ENCODE measurements at regions not wholly inside any gene's neighbourhood (a gene's known extent, or its start where the extent isn't known, plus 50 kb on each side); places are given as distances from the start of the nearest gene placed in this dataset.

DNA sequence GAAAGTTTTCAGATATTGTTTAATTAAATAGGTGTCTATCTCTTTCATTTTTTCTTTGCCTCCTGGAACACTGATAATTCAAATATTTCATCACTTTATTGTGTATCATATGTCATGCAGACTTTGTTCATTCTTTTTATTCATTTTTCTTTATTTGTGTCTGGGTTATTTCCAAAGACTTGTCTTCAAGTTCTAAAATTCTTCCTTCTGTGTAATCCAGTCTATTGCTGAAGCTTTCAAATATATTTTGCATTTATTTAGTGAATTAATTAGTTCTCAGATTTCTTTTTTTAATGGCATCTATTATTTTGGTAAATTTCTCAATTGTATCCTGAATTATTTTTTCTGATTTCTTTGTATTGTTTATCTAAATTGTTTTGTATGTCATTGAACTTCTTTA lies 70.1 kb downstream of the ZNF330 start:
- Histone ChIP-seq H3K36me3 (no peaks in the 10 kb centered on the region), H3K4me1 (no peaks in the 10 kb centered on the region), H3K27ac (no peak overlapping the region), H3K4me3 (no peak overlapping the region), H3K9me3 (peaks cover 0 to 12% (median 2%) of the 10 kb centered on the region in 4 donors), H3K27me3 (no peaks in the 10 kb centered on the region)
- no peak for DNase-seq (ENCODE audit: low spot score in 2 of 2)
- TF ChIP-seq POLR2A (IDR thresholded peaks at IDR 0.05): no peak
- TF ChIP-seq, protein P1, sequence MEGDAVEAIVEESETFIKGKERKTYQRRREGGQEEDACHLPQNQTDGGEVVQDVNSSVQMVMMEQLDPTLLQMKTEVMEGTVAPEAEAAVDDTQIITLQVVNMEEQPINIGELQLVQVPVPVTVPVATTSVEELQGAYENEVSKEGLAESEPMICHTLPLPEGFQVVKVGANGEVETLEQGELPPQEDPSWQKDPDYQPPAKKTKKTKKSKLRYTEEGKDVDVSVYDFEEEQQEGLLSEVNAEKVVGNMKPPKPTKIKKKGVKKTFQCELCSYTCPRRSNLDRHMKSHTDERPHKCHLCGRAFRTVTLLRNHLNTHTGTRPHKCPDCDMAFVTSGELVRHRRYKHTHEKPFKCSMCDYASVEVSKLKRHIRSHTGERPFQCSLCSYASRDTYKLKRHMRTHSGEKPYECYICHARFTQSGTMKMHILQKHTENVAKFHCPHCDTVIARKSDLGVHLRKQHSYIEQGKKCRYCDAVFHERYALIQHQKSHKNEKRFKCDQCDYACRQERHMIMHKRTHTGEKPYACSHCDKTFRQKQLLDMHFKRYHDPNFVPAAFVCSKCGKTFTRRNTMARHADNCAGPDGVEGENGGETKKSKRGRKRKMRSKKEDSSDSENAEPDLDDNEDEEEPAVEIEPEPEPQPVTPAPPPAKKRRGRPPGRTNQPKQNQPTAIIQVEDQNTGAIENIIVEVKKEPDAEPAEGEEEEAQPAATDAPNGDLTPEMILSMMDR (IDR thresholded peaks at IDR 0.05): no peak
- no peak for TF ChIP-seq EP300 (IDR thresholded peaks at IDR 0.05)

DNA sequence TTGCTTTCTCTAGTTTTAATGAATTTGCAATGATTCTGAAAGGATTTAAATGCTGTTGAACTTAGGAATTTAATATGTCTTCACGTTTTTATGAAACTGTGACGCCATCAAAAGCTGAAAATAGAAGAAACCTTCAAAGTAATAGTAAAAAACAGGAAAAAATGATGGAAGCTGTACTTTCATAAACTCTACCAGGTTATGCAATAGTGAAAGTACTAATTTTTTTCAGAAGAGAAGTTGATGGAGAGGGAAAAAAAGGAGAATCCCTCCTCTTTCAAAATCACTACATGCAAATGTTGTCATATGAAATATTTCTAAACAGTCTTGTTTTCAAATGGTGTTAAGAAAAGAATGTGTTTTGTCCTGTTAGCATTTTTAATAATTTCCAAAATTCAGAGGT lies 73.6 kb downstream of the ZNF330 start:
- Histone ChIP-seq H3K36me3 (no peaks in the 10 kb centered on the region), H3K4me1 (no peaks in the 10 kb centered on the region), H3K27ac (no peak overlapping the region), H3K27me3 (no peaks in the 10 kb centered on the region), H3K9me3 (peaks cover 0 to 12% (median 2%) of the 10 kb centered on the region in 4 donors), H3K4me3 (no peak overlapping the region)
- 77 to 88% methylated on average over 2 of the region's 2 CpGs for WGBS, 2 donors
- DNase-seq (ENCODE audit: low spot score in 2 of 2): no peak
- TF ChIP-seq EP300 (IDR thresholded peaks at IDR 0.05) (peak in 1 of 2 donors; percentile 13), POLR2A (IDR thresholded peaks at IDR 0.05) (no peak)
- TF ChIP-seq, protein P1 (IDR thresholded peaks at IDR 0.05): no peak

DNA sequence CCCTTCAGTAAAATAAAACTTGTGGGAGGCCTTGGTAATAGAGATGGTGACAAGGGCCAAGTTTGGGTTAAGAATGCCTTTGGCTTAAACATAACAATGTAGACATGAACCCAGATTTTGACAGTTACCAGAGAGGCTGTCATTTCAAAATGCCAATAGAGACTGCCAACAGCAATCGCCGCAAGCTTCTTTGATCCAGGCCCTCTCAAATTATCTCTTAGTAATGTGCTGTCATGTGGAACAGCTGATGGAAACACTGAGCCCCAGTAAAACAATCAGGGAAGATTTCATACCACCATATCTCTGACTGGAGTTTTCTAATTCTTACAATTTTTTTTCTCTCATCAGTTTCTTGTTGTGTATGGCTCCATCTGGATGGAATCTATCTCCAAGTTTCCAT lies 80.5 kb downstream of the ZNF330 start:
- H3K36me3 ChIP-seq: no peaks in the 10 kb centered on the region
- 78 to 93% methylated on average over 2 of the region's 2 CpGs for WGBS, 2 donors
- no peaks in the 10 kb centered on the region for H3K27me3 ChIP-seq
- H3K27ac ChIP-seq: no peak overlapping the region
- H3K4me1 ChIP-seq: no peaks in the 10 kb centered on the region
- no peaks in the 10 kb centered on the region for H3K9me3 ChIP-seq
- H3K4me3 ChIP-seq: no peak overlapping the region
- no peak for DNase-seq (ENCODE audit: low spot score in 2 of 2)
- TF ChIP-seq POLR2A (IDR thresholded peaks at IDR 0.05): no peak
- no peak for TF ChIP-seq EP300 (IDR thresholded peaks at IDR 0.05)

DNA sequence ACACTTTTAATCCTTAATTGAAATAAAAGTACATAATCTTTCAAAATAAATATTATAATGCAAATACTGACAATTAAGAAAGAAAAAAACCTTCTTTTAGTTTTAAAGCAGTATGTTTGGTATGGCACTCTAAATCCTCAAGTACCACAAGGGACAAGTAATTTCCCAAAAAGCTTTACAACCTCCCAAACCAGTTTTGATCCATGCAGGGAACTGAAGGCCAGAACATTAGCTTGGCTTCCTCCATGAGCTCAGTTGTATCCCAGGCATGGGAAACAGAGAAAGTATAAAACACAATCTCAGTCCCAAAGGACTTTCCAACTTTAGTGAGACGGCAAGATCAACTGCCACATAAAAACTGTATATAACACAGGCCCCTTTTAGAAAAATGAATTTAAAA lies 82.2 kb downstream of the ZNF330 start:
- H3K4me3 ChIP-seq: no peak overlapping the region
- DNase-seq (ENCODE audit: low spot score in 2 of 2): no peak
- no peaks in the 10 kb centered on the region for H3K9me3 ChIP-seq
- no peaks in the 10 kb centered on the region for H3K27me3 ChIP-seq
- WGBS, 2 donors: 52 to 61% methylated on average over 1 of the region's 1 CpG
- TF ChIP-seq, protein P1 (IDR thresholded peaks at IDR 0.05): no peak
- TF ChIP-seq EP300 (IDR thresholded peaks at IDR 0.05) (no peak), POLR2A (IDR thresholded peaks at IDR 0.05) (no peak)
- no peaks in the 10 kb centered on the region for H3K36me3 ChIP-seq
- H3K27ac ChIP-seq: no peak overlapping the region
- no peaks in the 10 kb centered on the region for H3K4me1 ChIP-seq

DNA sequence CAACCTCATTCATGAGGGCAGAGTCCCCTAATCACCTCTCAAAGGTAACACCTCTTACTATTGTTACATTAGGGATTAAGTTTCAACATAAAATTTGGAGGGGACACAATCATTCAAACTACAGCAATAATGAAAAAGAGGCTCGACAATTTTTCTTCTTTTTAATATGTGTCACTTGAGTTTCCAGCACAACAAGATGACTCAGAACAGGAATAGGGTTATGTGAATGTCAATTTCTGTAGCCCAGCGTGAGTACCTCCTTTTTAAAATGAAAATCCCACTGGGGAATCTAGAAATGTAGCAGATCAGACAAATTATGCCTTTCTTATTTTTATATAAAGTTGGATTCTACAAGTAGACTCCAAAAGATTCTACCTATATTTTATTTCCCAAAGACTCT lies 83.7 kb downstream of the ZNF330 start:
- 48 to 90% methylated on average over 2 of the region's 2 CpGs for WGBS, 2 donors
- DNase-seq (ENCODE audit: low spot score in 2 of 2): no peak
- Histone ChIP-seq H3K4me3 (no peak overlapping the region), H3K4me1 (no peaks in the 10 kb centered on the region), H3K36me3 (no peaks in the 10 kb centered on the region), H3K27me3 (no peaks in the 10 kb centered on the region), H3K27ac (no peak overlapping the region), H3K9me3 (no peaks in the 10 kb centered on the region)
- TF ChIP-seq, protein P1 (IDR thresholded peaks at IDR 0.05): no peak

DNA sequence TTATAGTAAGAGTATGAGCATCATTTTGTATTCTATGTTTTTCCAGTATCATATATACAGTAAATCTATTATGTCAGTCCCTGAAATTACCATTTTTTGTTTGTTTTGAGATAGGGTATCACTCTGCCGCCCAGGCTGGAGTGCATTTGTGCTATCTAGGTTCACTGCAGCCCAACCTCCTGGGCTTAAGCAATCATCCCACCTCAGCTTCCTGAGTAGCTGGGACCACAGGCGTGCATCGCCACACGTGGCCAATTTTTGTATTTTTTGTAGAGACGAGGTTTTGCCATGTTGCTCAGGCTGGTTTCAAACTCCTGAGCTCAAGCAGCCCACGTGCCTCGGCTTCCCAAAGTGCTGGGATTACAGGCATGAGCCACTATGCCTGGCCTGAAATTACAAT lies 85.6 kb downstream of the ZNF330 start:
- TF ChIP-seq POLR2A (IDR thresholded peaks at IDR 0.05): no peak
- no peak for TF ChIP-seq EP300 (IDR thresholded peaks at IDR 0.05)
- TF ChIP-seq, protein P1 (IDR thresholded peaks at IDR 0.05): no peak
- H3K4me3 ChIP-seq: no peak overlapping the region
- DNase-seq (ENCODE audit: low spot score in 2 of 2): no peak
- no peaks in the 10 kb centered on the region for H3K36me3 ChIP-seq
- H3K27ac ChIP-seq: no peak overlapping the region
- WGBS, 2 donors: 73 to 74% methylated on average over 7 of the region's 7 CpGs
- no peaks in the 10 kb centered on the region for H3K4me1 ChIP-seq
- H3K9me3 ChIP-seq: no peaks in the 10 kb centered on the region
- H3K27me3 ChIP-seq: no peaks in the 10 kb centered on the region

All from tibial nerve (tissue), 4 donors.